ENCODE measurements at regions not wholly inside any gene's neighbourhood (a gene's known extent, or its start where the extent isn't known, plus 50 kb on each side); places are given as distances from the start of the nearest gene placed in this dataset.

DNA sequence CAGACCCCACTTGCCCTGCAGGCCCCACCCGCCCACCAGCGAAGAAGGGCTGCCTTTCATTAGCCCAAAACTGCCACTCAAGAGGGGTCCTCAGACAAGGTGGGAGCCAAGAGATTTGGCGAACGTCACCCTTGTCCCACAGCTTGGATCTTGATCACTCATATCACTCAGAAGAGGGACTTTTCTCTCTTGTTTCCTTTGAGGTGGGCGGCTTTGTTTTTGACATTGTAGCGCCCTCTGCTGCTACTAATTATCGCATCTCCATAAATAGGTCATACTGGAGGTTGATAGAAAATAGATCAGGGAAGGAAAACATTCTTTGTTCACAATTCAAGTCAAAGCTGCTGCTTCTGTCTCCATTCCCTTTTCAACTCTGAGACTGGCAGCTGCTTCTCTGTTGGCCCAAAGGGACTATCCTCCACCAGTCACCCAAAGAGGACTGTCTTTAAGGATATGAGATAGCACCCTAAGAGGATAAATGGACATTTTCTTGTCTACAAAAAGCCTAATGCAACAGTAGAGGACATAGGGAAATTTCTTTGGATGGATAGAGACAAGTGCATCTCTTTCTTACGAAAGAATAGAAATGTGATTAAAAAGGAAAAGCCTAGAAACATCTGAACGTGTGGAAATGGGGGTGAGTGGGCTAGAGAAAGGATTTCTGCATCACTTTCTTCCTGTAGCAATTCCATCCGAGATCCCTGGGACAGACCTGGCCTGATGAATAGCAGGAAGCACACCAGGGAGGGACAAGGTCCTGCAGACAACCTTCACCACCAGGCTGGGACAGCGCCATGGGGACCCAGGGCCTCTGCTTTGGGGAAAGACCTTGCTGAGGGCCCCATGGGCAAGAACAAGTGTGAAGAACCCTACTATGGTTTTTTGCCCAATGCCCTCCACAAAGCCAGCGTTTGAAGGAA, 115.8 kb downstream of the DAD1 start:
- Histone ChIP-seq H3K27me3 (ENCODE audit: control insufficient read depth in 1 of 2, insufficient read depth in 2 of 2, low read length in 2 of 2) (no peaks in the 10 kb centered on the region), H3K9ac (ENCODE audit: low read length) (no peak overlapping the region), H3K9me3 (ENCODE audit: low read length) (no peaks in the 10 kb centered on the region), H3K4me3 (ENCODE audit: low read depth in 1 of 2, low read length in 2 of 2) (no peak overlapping the region), H3K36me3 (ENCODE audit: insufficient read depth, low read length) (no peaks in the 10 kb centered on the region), H3K4me1 (ENCODE audit: insufficient read depth, low read length) (peaks cover 5% of the 10 kb centered on the region), H3K27ac (ENCODE audit: low read depth, low read length) (no peak overlapping the region)

DNA sequence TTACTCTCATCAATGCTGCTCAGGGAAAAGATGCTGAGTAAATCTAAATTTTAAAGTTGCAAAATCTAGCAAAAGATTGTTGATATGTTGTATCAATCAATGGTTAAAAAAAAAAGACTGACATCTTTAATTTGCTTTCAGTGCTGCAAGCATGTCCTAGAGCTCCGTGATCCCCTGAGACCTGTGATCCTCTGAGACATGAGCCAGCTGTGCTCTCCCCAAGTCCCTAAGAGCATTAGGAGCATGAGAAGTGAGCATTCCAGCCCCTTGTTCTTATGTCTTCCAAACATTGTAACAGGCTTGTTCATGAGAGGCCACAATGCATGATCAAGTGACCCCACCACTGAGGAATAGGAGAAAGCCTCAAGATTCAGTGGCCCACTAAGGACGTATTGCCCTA, 116.6 kb downstream of the DAD1 start:
- H3K9ac ChIP-seq (ENCODE audit: low read length): no peak overlapping the region
- H3K4me1 ChIP-seq (ENCODE audit: insufficient read depth, low read length): peaks cover 5% of the 10 kb centered on the region
- no peak overlapping the region for H3K4me3 ChIP-seq (ENCODE audit: low read depth in 1 of 2, low read length in 2 of 2)
- no peak overlapping the region for H3K27ac ChIP-seq (ENCODE audit: low read depth, low read length)
- H3K27me3 ChIP-seq (ENCODE audit: control insufficient read depth in 1 of 2, insufficient read depth in 2 of 2, low read length in 2 of 2): no peaks in the 10 kb centered on the region
- no peaks in the 10 kb centered on the region for H3K36me3 ChIP-seq (ENCODE audit: insufficient read depth, low read length)
- no peaks in the 10 kb centered on the region for H3K9me3 ChIP-seq (ENCODE audit: low read length)

DNA sequence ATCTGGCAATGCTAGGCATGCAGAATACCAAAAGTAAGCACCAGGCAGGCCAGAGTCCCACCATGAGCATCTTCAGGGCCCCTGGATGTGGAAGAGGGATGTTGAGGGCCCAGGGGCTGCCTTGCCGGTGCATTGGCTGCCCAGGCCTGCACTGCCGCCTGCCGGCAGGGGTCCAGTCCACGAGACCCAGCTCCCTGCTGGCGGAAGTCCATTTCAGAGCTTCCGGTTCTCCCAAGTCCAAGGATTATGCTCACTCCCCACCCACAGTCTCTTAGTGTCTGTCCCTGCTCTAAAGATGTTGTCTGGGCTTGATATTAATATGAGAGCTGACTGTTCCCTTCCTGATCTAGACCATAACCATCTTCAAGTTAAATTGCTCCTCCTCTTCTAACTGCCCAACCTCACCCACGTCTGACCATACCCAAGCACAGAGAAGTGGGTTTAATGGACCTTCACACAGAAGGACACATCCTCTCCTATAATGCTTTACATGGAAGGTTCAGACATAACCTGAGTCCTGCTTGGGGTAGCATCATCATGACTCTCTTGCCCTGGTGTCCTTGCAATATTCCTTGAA, 117.4 kb downstream of the DAD1 start:
- no peak overlapping the region for H3K9ac ChIP-seq (ENCODE audit: low read length)
- no peak overlapping the region for H3K27ac ChIP-seq (ENCODE audit: low read depth, low read length)
- H3K36me3 ChIP-seq (ENCODE audit: insufficient read depth, low read length): no peaks in the 10 kb centered on the region
- H3K9me3 ChIP-seq (ENCODE audit: low read length): no peaks in the 10 kb centered on the region
- no peaks in the 10 kb centered on the region for H3K27me3 ChIP-seq (ENCODE audit: control insufficient read depth in 1 of 2, insufficient read depth in 2 of 2, low read length in 2 of 2)
- no peak overlapping the region for H3K4me3 ChIP-seq (ENCODE audit: low read depth in 1 of 2, low read length in 2 of 2)
- peaks cover 5% of the 10 kb centered on the region for H3K4me1 ChIP-seq (ENCODE audit: insufficient read depth, low read length)

DNA sequence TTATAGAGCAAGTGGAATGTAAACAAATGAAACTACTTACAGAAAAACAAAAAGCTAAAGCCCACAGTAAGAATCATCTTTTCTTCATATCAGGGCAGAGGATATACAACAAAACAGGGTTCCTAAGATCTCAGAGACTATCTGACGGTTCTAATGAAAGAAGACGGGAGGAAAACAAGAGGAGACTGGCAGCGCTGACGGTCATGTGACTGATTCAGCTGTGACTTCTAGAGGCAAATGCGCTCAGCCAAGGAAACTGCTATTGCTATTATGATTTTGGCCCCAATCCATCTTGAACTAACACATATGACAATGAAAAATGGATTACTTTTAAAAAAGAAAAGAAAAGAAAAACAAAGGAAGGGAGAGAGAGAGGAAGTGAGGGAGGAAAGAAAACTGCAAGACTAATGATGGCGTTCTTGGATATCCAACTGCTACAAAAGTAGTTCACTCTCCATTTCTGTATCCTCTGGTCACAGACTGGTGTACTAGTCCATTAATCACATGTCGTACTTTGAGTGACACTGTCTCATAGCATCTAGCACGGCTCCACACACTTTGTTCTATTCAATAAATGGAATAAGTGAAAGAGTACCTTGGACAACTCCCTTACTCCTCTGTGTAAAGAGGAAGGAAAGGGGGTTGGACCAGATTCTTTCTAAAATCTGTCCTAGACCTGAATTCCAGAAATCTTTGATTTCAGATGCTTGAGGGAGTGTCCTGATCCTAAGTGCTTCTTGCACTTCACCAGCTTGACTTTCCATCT, 119.3 kb downstream of the DAD1 start:
- no peaks in the 10 kb centered on the region for H3K9me3 ChIP-seq (ENCODE audit: low read length)
- peaks cover 5% of the 10 kb centered on the region for H3K4me1 ChIP-seq (ENCODE audit: insufficient read depth, low read length)
- no peaks in the 10 kb centered on the region for H3K27me3 ChIP-seq (ENCODE audit: control insufficient read depth in 1 of 2, insufficient read depth in 2 of 2, low read length in 2 of 2)
- H3K27ac ChIP-seq (ENCODE audit: low read depth, low read length): no peak overlapping the region
- no peak overlapping the region for H3K9ac ChIP-seq (ENCODE audit: low read length)
- no peak overlapping the region for H3K4me3 ChIP-seq (ENCODE audit: low read depth in 1 of 2, low read length in 2 of 2)
- H3K36me3 ChIP-seq (ENCODE audit: insufficient read depth, low read length): no peaks in the 10 kb centered on the region

DNA sequence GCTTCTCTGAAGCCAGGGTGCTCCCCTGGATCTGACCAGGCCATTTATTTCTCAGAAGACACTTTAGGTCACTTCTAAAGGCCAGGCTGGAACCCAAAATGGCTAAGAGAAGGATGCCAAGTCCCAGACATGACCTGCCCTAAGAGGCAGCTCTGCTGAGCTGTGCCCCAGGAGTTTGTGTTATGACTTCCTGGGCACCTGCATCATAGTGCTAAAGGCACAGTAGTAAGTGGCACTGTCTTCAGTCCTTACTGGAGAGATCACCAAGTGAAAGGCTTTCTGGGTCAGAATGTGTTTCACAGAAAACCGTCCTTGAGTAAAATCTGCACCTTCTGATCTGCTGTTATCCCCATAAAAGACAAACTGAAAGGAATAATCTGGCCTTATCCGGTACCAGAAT, 120.2 kb downstream of the DAD1 start:
- no peaks in the 10 kb centered on the region for H3K9me3 ChIP-seq (ENCODE audit: low read length)
- no peak overlapping the region for H3K27ac ChIP-seq (ENCODE audit: low read depth, low read length)
- H3K36me3 ChIP-seq (ENCODE audit: insufficient read depth, low read length): no peaks in the 10 kb centered on the region
- H3K9ac ChIP-seq (ENCODE audit: low read length): no peak overlapping the region
- peaks cover 5% of the 10 kb centered on the region for H3K4me1 ChIP-seq (ENCODE audit: insufficient read depth, low read length)
- H3K4me3 ChIP-seq (ENCODE audit: low read depth in 1 of 2, low read length in 2 of 2): no peak overlapping the region
- H3K27me3 ChIP-seq (ENCODE audit: control insufficient read depth in 1 of 2, insufficient read depth in 2 of 2, low read length in 2 of 2): no peaks in the 10 kb centered on the region

DNA sequence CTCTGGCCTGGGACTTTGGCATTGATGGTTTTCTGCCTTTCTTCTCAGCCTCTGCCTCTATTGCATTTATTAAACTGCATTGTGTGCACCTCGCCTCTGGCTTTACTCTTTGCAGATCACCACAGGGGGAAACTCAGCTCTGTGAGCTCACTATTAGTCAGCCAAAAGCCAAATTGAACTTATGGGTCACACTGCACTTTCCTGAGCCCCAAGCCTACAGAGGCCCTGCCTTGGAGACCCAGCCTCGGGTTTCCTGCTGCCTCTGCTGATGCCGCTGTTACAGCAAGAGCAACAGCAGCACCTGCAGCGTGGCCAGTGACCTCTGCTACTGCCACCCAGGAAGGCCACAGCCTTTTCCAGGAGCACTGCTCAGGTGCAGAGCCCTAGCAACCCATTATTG, 122.5 kb downstream of the DAD1 start:
- H3K27ac ChIP-seq (ENCODE audit: low read depth, low read length): no peak overlapping the region
- no peaks in the 10 kb centered on the region for H3K4me1 ChIP-seq (ENCODE audit: insufficient read depth, low read length)
- no peaks in the 10 kb centered on the region for H3K9me3 ChIP-seq (ENCODE audit: low read length)
- H3K9ac ChIP-seq (ENCODE audit: low read length): no peak overlapping the region
- H3K36me3 ChIP-seq (ENCODE audit: insufficient read depth, low read length): no peaks in the 10 kb centered on the region
- H3K4me3 ChIP-seq (ENCODE audit: low read depth in 1 of 2, low read length in 2 of 2): no peak overlapping the region
- H3K27me3 ChIP-seq (ENCODE audit: control insufficient read depth in 1 of 2, insufficient read depth in 2 of 2, low read length in 2 of 2): no peaks in the 10 kb centered on the region

DNA sequence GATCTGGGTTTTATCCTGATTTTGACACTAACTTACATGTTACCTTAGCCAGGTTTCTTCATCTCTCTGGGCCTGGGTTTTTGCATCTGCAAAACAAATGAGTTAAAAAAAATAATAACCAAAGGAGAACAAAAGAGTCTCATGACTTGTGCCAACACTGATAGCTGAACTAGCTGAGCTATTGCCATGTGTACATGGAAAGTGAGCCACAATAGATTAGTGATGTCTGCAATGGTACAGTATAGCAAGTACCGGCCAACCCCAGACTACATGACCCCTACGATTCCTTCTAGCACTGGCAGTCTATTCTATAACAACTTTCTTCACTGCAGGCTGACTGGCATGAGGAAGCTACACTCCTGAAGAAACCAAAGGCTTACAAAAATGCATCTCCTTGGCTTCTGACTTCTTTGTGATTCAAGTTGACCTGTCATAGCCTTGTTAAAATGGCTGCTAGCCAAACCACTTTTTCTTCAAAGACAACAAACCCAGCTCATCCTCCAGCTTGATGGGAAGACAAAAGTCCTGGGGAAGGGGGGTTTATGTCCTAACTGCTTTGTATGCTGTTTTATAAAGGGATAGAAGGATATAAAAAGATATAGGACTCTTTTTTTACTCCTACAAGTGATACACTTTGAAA, 123.7 kb downstream of the DAD1 start:
- Histone ChIP-seq H3K4me1 (ENCODE audit: insufficient read depth, low read length) (peaks cover 5% of the 10 kb centered on the region), H3K4me3 (ENCODE audit: low read depth in 1 of 2, low read length in 2 of 2) (no peak overlapping the region), H3K9me3 (ENCODE audit: low read length) (no peaks in the 10 kb centered on the region), H3K27ac (ENCODE audit: low read depth, low read length) (no peak overlapping the region), H3K27me3 (ENCODE audit: control insufficient read depth in 1 of 2, insufficient read depth in 2 of 2, low read length in 2 of 2) (no peaks in the 10 kb centered on the region), H3K36me3 (ENCODE audit: insufficient read depth, low read length) (no peaks in the 10 kb centered on the region), H3K9ac (ENCODE audit: low read length) (no peak overlapping the region)

DNA sequence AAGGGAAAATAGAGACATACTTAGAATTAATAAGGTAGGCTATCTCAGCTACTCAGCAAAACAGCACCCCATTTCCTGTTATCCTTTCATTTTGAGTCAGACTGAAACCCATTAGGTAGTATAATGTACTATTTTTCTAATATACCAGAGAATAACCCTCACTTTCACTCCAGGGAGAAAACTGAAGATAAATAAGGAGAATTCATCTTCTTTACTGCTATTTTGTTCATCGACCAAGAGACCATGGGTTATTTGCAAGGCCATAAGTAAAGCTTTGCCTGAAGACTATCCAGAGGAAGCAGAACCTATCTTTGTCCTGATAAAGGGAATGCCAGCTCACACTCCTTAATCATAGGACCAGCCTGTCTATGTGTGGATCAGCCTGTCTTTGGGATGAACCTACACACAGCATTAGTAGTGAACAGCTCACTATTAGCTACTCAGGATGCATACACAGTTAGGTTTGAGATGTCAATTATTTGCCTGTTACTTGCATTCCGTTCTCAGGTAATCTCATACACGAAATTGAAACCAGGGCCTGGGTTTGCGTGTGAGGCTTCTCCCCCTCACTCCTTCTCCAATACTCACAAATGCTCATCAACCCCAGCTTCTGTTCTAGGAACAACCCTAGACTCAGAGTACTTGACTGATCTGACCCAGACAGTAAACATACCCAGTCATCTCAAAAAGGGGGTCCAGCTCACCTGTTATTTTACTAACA, 124.4 kb downstream of the DAD1 start:
- Histone ChIP-seq H3K9ac (ENCODE audit: low read length) (no peak overlapping the region), H3K27me3 (ENCODE audit: control insufficient read depth in 1 of 2, insufficient read depth in 2 of 2, low read length in 2 of 2) (no peaks in the 10 kb centered on the region), H3K9me3 (ENCODE audit: low read length) (no peaks in the 10 kb centered on the region), H3K36me3 (ENCODE audit: insufficient read depth, low read length) (no peaks in the 10 kb centered on the region), H3K4me1 (ENCODE audit: insufficient read depth, low read length) (peaks cover 6% of the 10 kb centered on the region), H3K27ac (ENCODE audit: low read depth, low read length) (no peak overlapping the region), H3K4me3 (ENCODE audit: low read depth in 1 of 2, low read length in 2 of 2) (no peak overlapping the region)

DNA sequence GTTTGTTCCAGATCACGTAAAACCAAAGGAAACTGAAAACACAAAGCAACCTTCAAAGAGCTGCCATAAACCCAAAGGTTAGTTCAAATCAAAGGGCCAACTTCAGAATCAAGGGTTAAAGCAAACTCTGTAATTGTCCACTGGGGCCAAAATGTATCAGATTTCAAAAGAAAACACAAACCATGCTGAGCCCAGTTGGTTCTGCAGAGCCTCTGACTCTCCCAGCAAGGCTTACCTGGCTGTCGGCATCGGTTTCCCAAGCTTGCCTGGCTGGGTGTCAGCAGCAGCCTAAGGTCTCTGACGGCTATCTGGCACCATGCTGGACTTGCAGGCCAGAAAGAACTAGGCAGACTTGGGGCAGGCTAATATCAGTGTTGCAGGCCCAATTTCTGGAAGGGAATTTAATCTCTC, 125.3 kb downstream of the DAD1 start:
- peaks cover 6% of the 10 kb centered on the region for H3K4me1 ChIP-seq (ENCODE audit: insufficient read depth, low read length)

DNA sequence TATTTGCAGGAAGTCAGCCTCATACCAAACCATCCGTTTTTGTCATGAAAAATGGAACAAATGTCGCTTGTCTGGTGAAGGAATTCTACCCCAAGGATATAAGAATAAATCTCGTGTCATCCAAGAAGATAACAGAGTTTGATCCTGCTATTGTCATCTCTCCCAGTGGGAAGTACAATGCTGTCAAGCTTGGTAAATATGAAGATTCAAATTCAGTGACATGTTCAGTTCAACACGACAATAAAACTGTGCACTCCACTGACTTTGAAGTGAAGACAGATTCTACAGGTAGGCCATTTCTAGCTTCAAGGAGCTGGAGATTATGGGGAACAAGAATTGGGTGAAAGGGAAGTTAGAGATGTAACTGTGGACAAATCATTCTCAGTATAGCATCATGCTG, 126.1 kb downstream of the DAD1 start:
- no peaks in the 10 kb centered on the region for H3K9me3 ChIP-seq (ENCODE audit: low read length)

More for the DNA sequence above, 125.3 kb downstream of the DAD1 start:
- Histone ChIP-seq H3K27ac (ENCODE audit: low read depth, low read length) (no peak overlapping the region), H3K27me3 (ENCODE audit: control insufficient read depth in 1 of 2, insufficient read depth in 2 of 2, low read length in 2 of 2) (no peaks in the 10 kb centered on the region), H3K4me3 (ENCODE audit: low read depth in 1 of 2, low read length in 2 of 2) (no peak overlapping the region), H3K9me3 (ENCODE audit: low read length) (no peaks in the 10 kb centered on the region), H3K9ac (ENCODE audit: low read length) (no peak overlapping the region), H3K36me3 (ENCODE audit: insufficient read depth, low read length) (no peaks in the 10 kb centered on the region)

More for the DNA sequence above, 126.1 kb downstream of the DAD1 start:
- H3K4me3 ChIP-seq (ENCODE audit: low read depth in 1 of 2, low read length in 2 of 2): no peak overlapping the region
- no peak overlapping the region for H3K9ac ChIP-seq (ENCODE audit: low read length)
- peaks cover 6% of the 10 kb centered on the region for H3K4me1 ChIP-seq (ENCODE audit: insufficient read depth, low read length)
- H3K36me3 ChIP-seq (ENCODE audit: insufficient read depth, low read length): no peaks in the 10 kb centered on the region
- H3K27ac ChIP-seq (ENCODE audit: low read depth, low read length): no peak overlapping the region
- H3K27me3 ChIP-seq (ENCODE audit: control insufficient read depth in 1 of 2, insufficient read depth in 2 of 2, low read length in 2 of 2): no peaks in the 10 kb centered on the region
